ENCODE measurements at regions not wholly inside any gene's neighbourhood (a gene's known extent, or its start where the extent isn't known, plus 50 kb on each side); places are given as distances from the start of the nearest gene placed in this dataset.

GRCh38 chr11:8340296-8340695 is 76.6 kb upstream of the LMO1 start:
- H3K4me3 Mint-ChIP-seq = no peak overlapping the region
- ATAC-seq (no peak), DNase-seq (ENCODE audit: low spot score) (no peak)
- peaks cover 0 to 2% of the 10 kb centered on the region in 2 donors for H3K4me1 Mint-ChIP-seq (ENCODE audit: low read depth in 2 of 2)
- peaks cover 5 to 10% of the 10 kb centered on the region in 2 donors for H3K27me3 Mint-ChIP-seq
- no peaks in the 10 kb centered on the region for H3K9me3 Mint-ChIP-seq
- H3K36me3 Mint-ChIP-seq = no peaks in the 10 kb centered on the region
- no peak overlapping the region for H3K27ac Mint-ChIP-seq

GRCh38 chr11:8339592-8340022 is 75.9 kb upstream of the LMO1 start:
- H3K27ac Mint-ChIP-seq = no peak overlapping the region
- no peak overlapping the region for H3K4me3 Mint-ChIP-seq

GRCh38 chr11:8338138-8338537 is 74.5 kb upstream of the LMO1 start:
- H3K27ac Mint-ChIP-seq = no peak overlapping the region
- DNase-seq (ENCODE audit: low spot score) (no peak), ATAC-seq (no peak)
- no peaks in the 10 kb centered on the region for H3K9me3 Mint-ChIP-seq
- no peaks in the 10 kb centered on the region for H3K36me3 Mint-ChIP-seq
- H3K27me3 Mint-ChIP-seq = peaks cover 0 to 7% of the 10 kb centered on the region in 2 donors
- H3K4me1 Mint-ChIP-seq (ENCODE audit: low read depth in 2 of 2) = peaks cover 0 to under 1% of the 10 kb centered on the region in 2 donors
- no peak overlapping the region for H3K4me3 Mint-ChIP-seq

More at GRCh38 chr11:8339592-8340022, 75.9 kb upstream of the LMO1 start:
- Mint-ChIP-seq H3K27me3 (peaks cover 0 to 7% of the 10 kb centered on the region in 2 donors), H3K9me3 (no peaks in the 10 kb centered on the region), H3K4me1 (ENCODE audit: low read depth in 2 of 2) (peaks cover 0 to 2% of the 10 kb centered on the region in 2 donors), H3K36me3 (no peaks in the 10 kb centered on the region)
- no peak for DNase-seq (ENCODE audit: low spot score)
- no peak for ATAC-seq

- H3K27ac Mint-ChIP-seq = no peak overlapping the region
- peaks cover 0 to 4% of the 10 kb centered on the region in 2 donors for H3K27me3 Mint-ChIP-seq
- H3K9me3 Mint-ChIP-seq = no peaks in the 10 kb centered on the region
- no peaks in the 10 kb centered on the region for H3K4me1 Mint-ChIP-seq (ENCODE audit: low read depth in 2 of 2)
- no peaks in the 10 kb centered on the region for H3K36me3 Mint-ChIP-seq
- H3K4me3 Mint-ChIP-seq = no peak overlapping the region
- ATAC-seq (no peak), DNase-seq (ENCODE audit: low spot score) (no peak)
Measured at GRCh38 chr11:8337130-8337795, 73.6 kb upstream of the LMO1 start.

GRCh38 chr11:8336356-8337129 is 72.9 kb upstream of the LMO1 start:
- no peaks in the 10 kb centered on the region for H3K4me1 Mint-ChIP-seq (ENCODE audit: low read depth in 2 of 2)
- no peak overlapping the region for H3K27ac Mint-ChIP-seq
- no peaks in the 10 kb centered on the region for H3K9me3 Mint-ChIP-seq
- DNase-seq (ENCODE audit: low spot score) = no peak
- no peak overlapping the region for H3K4me3 Mint-ChIP-seq
- H3K36me3 Mint-ChIP-seq = no peaks in the 10 kb centered on the region
- peaks cover 0 to 2% of the 10 kb centered on the region in 2 donors for H3K27me3 Mint-ChIP-seq
- ATAC-seq = no peak

- ATAC-seq = no peak
- peaks cover 0 to 8% of the 10 kb centered on the region in 2 donors for H3K27me3 Mint-ChIP-seq
Measured at GRCh38 chr11:8335683-8336082, 72.0 kb upstream of the LMO1 start.

GRCh38 chr11:8335186-8335585 is 71.5 kb upstream of the LMO1 start:
- Mint-ChIP-seq H3K4me1 (ENCODE audit: low read depth in 2 of 2) (no peaks in the 10 kb centered on the region), H3K36me3 (no peaks in the 10 kb centered on the region), H3K4me3 (no peak overlapping the region)

More at GRCh38 chr11:8335683-8336082, 72.0 kb upstream of the LMO1 start:
- DNase-seq (ENCODE audit: low spot score) = no peak
- Mint-ChIP-seq H3K27ac (no peak overlapping the region), H3K36me3 (no peaks in the 10 kb centered on the region), H3K9me3 (no peaks in the 10 kb centered on the region), H3K4me3 (no peak overlapping the region), H3K4me1 (ENCODE audit: low read depth in 2 of 2) (no peaks in the 10 kb centered on the region)

GRCh38 chr11:8333811-8334401 is 70.2 kb upstream of the LMO1 start:
- Mint-ChIP-seq H3K4me1 (ENCODE audit: low read depth in 2 of 2) (peaks cover under 1 to 1% of the 10 kb centered on the region in 2 donors), H3K27me3 (peaks cover 0 to 5% of the 10 kb centered on the region in 2 donors), H3K36me3 (no peaks in the 10 kb centered on the region), H3K9me3 (no peaks in the 10 kb centered on the region), H3K27ac (no peak overlapping the region), H3K4me3 (no peak overlapping the region)
- ATAC-seq = no peak
- DNase-seq (ENCODE audit: low spot score) = no peak

More at GRCh38 chr11:8335186-8335585, 71.5 kb upstream of the LMO1 start:
- Mint-ChIP-seq H3K9me3 (no peaks in the 10 kb centered on the region), H3K27ac (no peak overlapping the region), H3K27me3 (peaks cover 0 to 7% of the 10 kb centered on the region in 2 donors)
- DNase-seq (ENCODE audit: low spot score) (no peak), ATAC-seq (no peak)

- ATAC-seq (no peak), DNase-seq (ENCODE audit: low spot score) (no peak)
- no peaks in the 10 kb centered on the region for H3K36me3 Mint-ChIP-seq
- peaks cover 0 to 5% of the 10 kb centered on the region in 2 donors for H3K27me3 Mint-ChIP-seq
- H3K4me3 Mint-ChIP-seq = no peak overlapping the region
- H3K9me3 Mint-ChIP-seq = no peaks in the 10 kb centered on the region
- H3K27ac Mint-ChIP-seq = no peak overlapping the region
- H3K4me1 Mint-ChIP-seq (ENCODE audit: low read depth in 2 of 2) = peaks cover 5 to 6% of the 10 kb centered on the region in 2 donors
Measured at GRCh38 chr11:8333376-8333775, 69.7 kb upstream of the LMO1 start.

GRCh38 chr11:8332891-8333290 is 69.2 kb upstream of the LMO1 start:
- H3K36me3 Mint-ChIP-seq = no peaks in the 10 kb centered on the region
- peaks cover 0 to 5% of the 10 kb centered on the region in 2 donors for H3K27me3 Mint-ChIP-seq

GRCh38 chr11:8332196-8332595 is 68.5 kb upstream of the LMO1 start:
- Mint-ChIP-seq H3K27me3 (peaks cover 0 to 5% of the 10 kb centered on the region in 2 donors), H3K4me1 (ENCODE audit: low read depth in 2 of 2) (peaks cover 5 to 6% of the 10 kb centered on the region in 2 donors), H3K27ac (no peak overlapping the region), H3K36me3 (no peaks in the 10 kb centered on the region), H3K9me3 (no peaks in the 10 kb centered on the region), H3K4me3 (no peak overlapping the region)
- DNase-seq (ENCODE audit: low spot score) (no peak), ATAC-seq (no peak)

More at GRCh38 chr11:8332891-8333290, 69.2 kb upstream of the LMO1 start:
- H3K9me3 Mint-ChIP-seq = no peaks in the 10 kb centered on the region
- H3K4me1 Mint-ChIP-seq (ENCODE audit: low read depth in 2 of 2) = peaks cover 5 to 6% of the 10 kb centered on the region in 2 donors
- H3K4me3 Mint-ChIP-seq = no peak overlapping the region
- ATAC-seq = no peak
- DNase-seq (ENCODE audit: low spot score) = no peak
- no peak overlapping the region for H3K27ac Mint-ChIP-seq

GRCh38 chr11:8331767-8332166 is 68.1 kb upstream of the LMO1 start:
- no peak overlapping the region for H3K4me3 Mint-ChIP-seq
- H3K27ac Mint-ChIP-seq = no peak overlapping the region
- H3K4me1 Mint-ChIP-seq (ENCODE audit: low read depth in 2 of 2) = peaks cover 5 to 6% of the 10 kb centered on the region in 2 donors
- no peak for ATAC-seq
- H3K36me3 Mint-ChIP-seq = no peaks in the 10 kb centered on the region
- peaks cover 0 to 5% of the 10 kb centered on the region in 2 donors for H3K27me3 Mint-ChIP-seq
- no peak for DNase-seq (ENCODE audit: low spot score)
- no peaks in the 10 kb centered on the region for H3K9me3 Mint-ChIP-seq

GRCh38 chr11:8330896-8331295 is 67.2 kb upstream of the LMO1 start:
- Mint-ChIP-seq H3K9me3 (no peaks in the 10 kb centered on the region), H3K36me3 (no peaks in the 10 kb centered on the region), H3K4me3 (no peak overlapping the region), H3K4me1 (ENCODE audit: low read depth in 2 of 2) (peaks cover 5 to 6% of the 10 kb centered on the region in 2 donors), H3K27me3 (peaks cover 0 to 7% of the 10 kb centered on the region in 2 donors), H3K27ac (no peak overlapping the region)
- ATAC-seq (no peak), DNase-seq (ENCODE audit: low spot score) (no peak)

GRCh38 chr11:8330404-8330803 is 66.7 kb upstream of the LMO1 start:
- Mint-ChIP-seq H3K36me3 (no peaks in the 10 kb centered on the region), H3K9me3 (no peaks in the 10 kb centered on the region), H3K27ac (no peak overlapping the region), H3K27me3 (peaks cover 0 to 7% of the 10 kb centered on the region in 2 donors), H3K4me3 (no peak overlapping the region), H3K4me1 (ENCODE audit: low read depth in 2 of 2) (peaks cover 5 to 6% of the 10 kb centered on the region in 2 donors)
- DNase-seq (ENCODE audit: low spot score) = no peak
- no peak for ATAC-seq
